ENCODE measurements at regions not wholly inside any gene's neighbourhood (a gene's known extent, or its start where the extent isn't known, plus 50 kb on each side); places are given as distances from the start of the nearest gene placed in this dataset.
"Not testable (repeated sequence)": the region's sequence is repeated elsewhere in the genome, so short reads cannot be mapped to it uniquely, and the experiment has no call there.

DNA sequence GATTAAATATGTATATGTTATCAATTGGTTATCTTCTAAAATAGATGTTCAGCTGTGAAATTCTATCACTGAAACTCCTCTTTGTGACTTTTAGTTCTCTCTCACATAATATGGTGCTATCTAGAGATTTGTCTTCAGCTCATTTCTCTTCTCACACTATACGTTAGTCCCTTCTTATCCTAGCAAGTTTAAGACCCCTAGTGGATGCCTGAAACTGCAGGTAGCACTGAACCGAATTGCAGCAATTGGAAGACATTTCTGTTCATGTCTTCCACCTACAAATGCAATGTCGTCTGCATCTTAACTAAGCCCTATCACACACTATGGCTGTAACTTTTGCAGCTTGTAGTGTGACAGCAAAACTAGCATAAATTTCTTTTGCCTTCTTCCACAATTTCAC is 442.7 kb upstream of the POM121L12 start:
- Mint-ChIP-seq H3K27ac (no peak overlapping the region), H3K4me3 (no peak overlapping the region), H3K27me3 (no peaks in the 10 kb centered on the region), H3K4me1 (ENCODE audit: low read depth) (no peaks in the 10 kb centered on the region), H3K36me3 (ENCODE audit: low read depth) (no peaks in the 10 kb centered on the region), H3K9me3 (peaks cover 19% of the 10 kb centered on the region)
- no peak for DNase-seq

- H3K27ac Mint-ChIP-seq, result no peak overlapping the region
- H3K4me1 Mint-ChIP-seq (ENCODE audit: low read depth), result no peaks in the 10 kb centered on the region
- H3K4me3 Mint-ChIP-seq, result no peak overlapping the region
- no peaks in the 10 kb centered on the region for H3K36me3 Mint-ChIP-seq (ENCODE audit: low read depth)
- H3K9me3 Mint-ChIP-seq, result peaks cover 14% of the 10 kb centered on the region
- DNase-seq, result no peak
- H3K27me3 Mint-ChIP-seq, result no peaks in the 10 kb centered on the region
These were observed 448.7 kb upstream of the POM121L12 start for GRCh38 chr7:52586704-52587103.

DNA sequence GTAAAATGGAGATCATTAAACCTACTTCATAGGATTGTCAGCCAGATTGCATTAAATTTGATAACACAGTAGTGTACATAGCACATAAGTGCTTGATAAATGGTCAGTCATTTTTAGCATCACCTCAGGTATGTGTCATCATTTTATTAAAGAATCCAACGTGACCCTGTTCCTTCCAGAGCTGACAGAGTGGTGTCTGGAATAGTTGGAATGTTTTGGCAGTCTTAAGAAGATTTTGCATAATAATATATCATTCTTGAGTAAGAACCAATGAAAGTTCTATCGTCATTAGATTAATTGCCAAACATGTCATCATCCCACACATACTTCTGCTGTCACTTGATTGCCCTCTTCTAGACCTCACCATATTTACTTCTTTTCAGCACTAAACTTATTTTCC is 451.4 kb upstream of the POM121L12 start:
- DNase-seq, result no peak
- Mint-ChIP-seq H3K4me3 (no peak overlapping the region), H3K27ac (no peak overlapping the region), H3K9me3 (peaks cover 14% of the 10 kb centered on the region), H3K36me3 (ENCODE audit: low read depth) (no peaks in the 10 kb centered on the region), H3K27me3 (no peaks in the 10 kb centered on the region), H3K4me1 (ENCODE audit: low read depth) (no peaks in the 10 kb centered on the region)

DNA sequence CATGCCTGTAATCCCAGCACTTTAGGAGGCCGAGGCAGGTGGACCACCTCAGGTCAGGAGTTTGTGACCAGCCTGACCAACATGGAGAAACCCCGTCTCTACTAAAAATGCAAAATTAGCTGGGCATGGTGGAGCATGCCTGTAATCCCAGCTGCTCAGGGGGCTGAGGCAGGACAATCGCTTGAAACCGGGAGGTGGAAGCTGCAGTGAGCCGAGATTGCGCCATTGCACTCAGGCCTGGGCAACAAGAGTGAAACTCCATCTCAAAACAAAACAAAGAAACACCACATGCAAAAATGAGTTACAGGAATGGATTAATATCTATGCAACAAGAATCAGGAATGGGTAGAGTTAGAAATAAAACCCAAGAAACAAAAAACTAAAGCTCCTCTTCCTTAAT is 462.3 kb upstream of the POM121L12 start:
- not testable (repeated sequence) for H3K4me3 Mint-ChIP-seq; H3K27ac Mint-ChIP-seq; H3K27me3 Mint-ChIP-seq; DNase-seq; H3K36me3 Mint-ChIP-seq (ENCODE audit: low read depth); H3K4me1 Mint-ChIP-seq (ENCODE audit: low read depth); H3K9me3 Mint-ChIP-seq

GRCh38 chr7:52571026-52571425 is 464.4 kb upstream of the POM121L12 start:
- no peaks in the 10 kb centered on the region for H3K27me3 Mint-ChIP-seq
- no peaks in the 10 kb centered on the region for H3K4me1 Mint-ChIP-seq (ENCODE audit: low read depth)
- H3K4me3 Mint-ChIP-seq, result no peak overlapping the region
- H3K9me3 Mint-ChIP-seq, result peaks cover 10% of the 10 kb centered on the region
- H3K36me3 Mint-ChIP-seq (ENCODE audit: low read depth), result no peaks in the 10 kb centered on the region
- DNase-seq, result no peak
- no peak overlapping the region for H3K27ac Mint-ChIP-seq

DNA sequence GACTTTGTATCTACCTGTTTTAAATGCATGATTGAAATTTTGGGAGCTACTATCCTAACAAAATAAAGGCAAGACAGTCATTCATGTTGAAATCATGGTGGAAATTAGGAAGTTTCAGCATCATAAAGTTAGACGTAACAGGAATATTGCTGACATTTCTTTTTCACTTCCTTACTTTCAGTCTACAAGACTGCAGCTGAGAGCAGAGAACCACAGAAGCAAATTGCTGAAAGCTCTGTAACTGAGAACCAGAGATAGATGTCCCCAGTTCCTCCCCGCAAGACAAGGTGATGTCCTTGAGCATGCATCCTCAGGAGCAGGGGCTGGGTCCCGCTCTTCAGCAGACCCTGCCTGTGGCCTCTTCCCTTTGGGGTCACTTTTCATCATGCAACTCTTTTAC is 466.3 kb upstream of the POM121L12 start:
- Mint-ChIP-seq H3K4me1 (ENCODE audit: low read depth) (no peaks in the 10 kb centered on the region), H3K27me3 (no peaks in the 10 kb centered on the region), H3K27ac (no peak overlapping the region), H3K4me3 (no peak overlapping the region), H3K36me3 (ENCODE audit: low read depth) (no peaks in the 10 kb centered on the region), H3K9me3 (peaks cover 10% of the 10 kb centered on the region)
- DNase-seq, result no peak

GRCh38 chr7:52565974-52566373 is 469.5 kb upstream of the POM121L12 start:
- DNase-seq, result no peak
- peaks cover 16% of the 10 kb centered on the region for H3K9me3 Mint-ChIP-seq
- no peaks in the 10 kb centered on the region for H3K36me3 Mint-ChIP-seq (ENCODE audit: low read depth)
- no peaks in the 10 kb centered on the region for H3K27me3 Mint-ChIP-seq
- no peak overlapping the region for H3K27ac Mint-ChIP-seq
- H3K4me3 Mint-ChIP-seq, result no peak overlapping the region
- H3K4me1 Mint-ChIP-seq (ENCODE audit: low read depth), result no peaks in the 10 kb centered on the region

DNA sequence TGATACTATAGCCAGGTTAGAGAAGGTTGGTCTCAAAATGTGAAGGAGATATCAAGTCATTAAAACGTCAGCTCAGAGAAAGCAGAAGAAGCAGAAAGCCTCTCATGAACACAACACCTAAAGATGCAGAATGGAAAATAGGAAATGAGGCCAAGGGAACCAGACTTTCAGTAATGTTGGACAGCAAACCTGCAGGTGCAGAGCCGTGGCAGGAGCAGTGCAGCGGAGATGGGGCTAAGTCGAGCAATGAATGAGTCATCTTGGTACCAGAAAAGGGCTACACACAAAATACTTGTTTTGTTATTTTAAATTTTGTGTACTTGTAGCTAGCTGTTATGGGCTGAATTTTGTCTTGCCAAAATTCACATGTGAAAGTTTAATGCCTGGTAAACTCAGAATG is 479.6 kb upstream of the POM121L12 start:
- Mint-ChIP-seq H3K4me1 (ENCODE audit: low read depth) (no peaks in the 10 kb centered on the region), H3K9me3 (peaks cover 23% of the 10 kb centered on the region), H3K4me3 (no peak overlapping the region), H3K27ac (no peak overlapping the region), H3K27me3 (no peaks in the 10 kb centered on the region), H3K36me3 (ENCODE audit: low read depth) (no peaks in the 10 kb centered on the region)
- no peak for DNase-seq

GRCh38 chr7:52547308-52547910 is 488.0 kb upstream of the POM121L12 start:
- DNase-seq, result no peak
- Mint-ChIP-seq H3K27me3 (no peaks in the 10 kb centered on the region), H3K9me3 (peaks cover 13% of the 10 kb centered on the region), H3K4me3 (no peak overlapping the region), H3K27ac (no peak overlapping the region), H3K36me3 (ENCODE audit: low read depth) (no peaks in the 10 kb centered on the region), H3K4me1 (ENCODE audit: low read depth) (no peaks in the 10 kb centered on the region)

DNA sequence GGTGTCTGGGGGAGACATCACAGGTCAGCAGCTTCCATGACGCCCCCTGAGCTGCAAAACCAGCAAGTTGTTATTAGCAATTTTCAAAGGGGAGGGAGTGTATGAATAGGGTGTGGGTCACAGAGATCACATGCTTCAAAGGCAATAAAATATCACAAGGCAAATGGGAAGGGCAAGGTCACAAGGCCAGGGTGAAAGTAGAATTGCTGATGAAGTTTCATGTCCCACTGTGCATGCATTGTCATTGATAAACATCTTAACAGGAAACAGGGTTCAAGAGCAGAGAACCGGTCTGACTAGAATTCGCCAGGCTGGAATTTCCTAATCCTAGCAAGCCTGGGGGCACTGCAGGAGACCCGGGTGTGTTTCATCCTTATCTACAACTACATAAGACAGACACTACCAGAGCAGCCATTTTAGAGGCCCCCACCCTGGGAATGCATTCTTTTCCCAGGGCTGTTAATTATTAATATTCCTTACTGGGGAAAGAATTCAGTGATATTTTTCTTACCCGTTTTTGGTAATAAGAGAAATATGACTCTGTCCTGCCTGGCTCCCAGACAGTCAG is 494.2 kb upstream of the POM121L12 start:
- not testable (repeated sequence) for DNase-seq; H3K27me3 Mint-ChIP-seq; H3K4me3 Mint-ChIP-seq; H3K4me1 Mint-ChIP-seq (ENCODE audit: low read depth); H3K27ac Mint-ChIP-seq; H3K36me3 Mint-ChIP-seq (ENCODE audit: low read depth)
- peaks cover 14% of the 10 kb centered on the region for H3K9me3 Mint-ChIP-seq

DNA sequence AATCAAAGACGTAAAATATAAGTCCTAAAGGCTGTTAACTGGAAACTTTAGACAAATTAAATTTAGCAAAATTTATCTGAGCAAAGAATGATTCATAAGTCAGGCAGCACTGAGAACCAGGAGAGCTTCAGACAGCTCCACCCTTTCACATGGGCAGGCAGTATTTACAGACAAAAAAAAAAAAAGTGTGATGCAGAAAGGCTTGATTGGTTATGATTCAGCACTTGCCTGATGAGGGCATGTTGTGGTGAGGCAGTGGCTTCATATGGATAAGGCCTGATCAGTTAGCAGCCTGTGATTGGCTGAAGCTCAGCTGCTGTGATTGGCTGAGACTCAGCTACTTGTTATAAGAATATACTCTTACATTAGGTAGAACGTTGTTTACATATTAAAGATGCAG is 495.4 kb upstream of the POM121L12 start:
- H3K27ac Mint-ChIP-seq, result no peak overlapping the region
- DNase-seq, result no peak

GRCh38 chr7:52539414-52539813 is 496.0 kb upstream of the POM121L12 start:
- Mint-ChIP-seq H3K4me1 (ENCODE audit: low read depth) (no peaks in the 10 kb centered on the region), H3K27me3 (no peaks in the 10 kb centered on the region), H3K27ac (no peak overlapping the region), H3K36me3 (ENCODE audit: low read depth) (no peaks in the 10 kb centered on the region), H3K4me3 (no peak overlapping the region), H3K9me3 (peaks cover 12% of the 10 kb centered on the region)
- DNase-seq, result no peak

More for the DNA sequence above, 495.4 kb upstream of the POM121L12 start:
- H3K9me3 Mint-ChIP-seq, result peaks cover 12% of the 10 kb centered on the region
- no peaks in the 10 kb centered on the region for H3K36me3 Mint-ChIP-seq (ENCODE audit: low read depth)
- no peaks in the 10 kb centered on the region for H3K4me1 Mint-ChIP-seq (ENCODE audit: low read depth)
- H3K27me3 Mint-ChIP-seq, result no peaks in the 10 kb centered on the region
- H3K4me3 Mint-ChIP-seq, result no peak overlapping the region

DNA sequence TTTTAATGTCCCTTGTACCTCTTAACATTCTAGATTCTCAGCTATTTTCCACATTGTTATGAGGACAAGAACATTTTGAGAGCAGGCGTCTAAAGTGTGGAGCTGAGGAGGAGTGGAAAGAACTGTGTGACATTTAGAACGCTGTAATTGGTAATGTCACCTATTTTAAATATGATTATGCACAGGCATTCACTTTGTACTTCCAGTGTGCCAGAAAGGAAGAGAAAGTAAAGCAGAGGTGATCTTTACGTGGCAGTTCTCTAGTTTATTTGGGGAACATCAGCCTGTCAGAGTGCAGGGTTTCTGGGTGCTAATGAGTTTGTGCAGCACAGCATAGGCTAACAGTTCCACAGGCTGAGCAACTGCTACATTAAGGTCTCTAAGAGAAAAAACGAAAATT is 498.4 kb upstream of the POM121L12 start:
- H3K36me3 Mint-ChIP-seq (ENCODE audit: low read depth), result no peaks in the 10 kb centered on the region
- H3K27ac Mint-ChIP-seq, result no peak overlapping the region

GRCh38 chr7:52525772-52526341 is 509.6 kb upstream of the POM121L12 start:
- Mint-ChIP-seq H3K9me3 (peaks cover 13% of the 10 kb centered on the region), H3K4me3 (no peak overlapping the region), H3K36me3 (ENCODE audit: low read depth) (no peaks in the 10 kb centered on the region), H3K27ac (no peak overlapping the region), H3K27me3 (no peaks in the 10 kb centered on the region), H3K4me1 (ENCODE audit: low read depth) (no peaks in the 10 kb centered on the region)
- DNase-seq, result no peak

More for the DNA sequence above, 498.4 kb upstream of the POM121L12 start:
- Mint-ChIP-seq H3K4me1 (ENCODE audit: low read depth) (no peaks in the 10 kb centered on the region), H3K4me3 (no peak overlapping the region), H3K9me3 (peaks cover 20% of the 10 kb centered on the region), H3K27me3 (no peaks in the 10 kb centered on the region)
- DNase-seq, result no peak

GRCh38 chr7:52518869-52519268 is 516.6 kb upstream of the POM121L12 start:
- Mint-ChIP-seq H3K4me1 (ENCODE audit: low read depth) (no peaks in the 10 kb centered on the region), H3K9me3 (peaks cover 23% of the 10 kb centered on the region), H3K27me3 (no peaks in the 10 kb centered on the region), H3K27ac (no peak overlapping the region), H3K4me3 (no peak overlapping the region), H3K36me3 (ENCODE audit: low read depth) (no peaks in the 10 kb centered on the region)
- DNase-seq, result no peak

All from activated T-cell treated with anti-CD3 and anti-CD28 coated beads, Interleukin-2, amount 50 U/mL, for 24 hours (primary cell).